ENCODE measurements at regions not wholly inside any gene's neighbourhood (a gene's known extent, or its start where the extent isn't known, plus 50 kb on each side); places are given as distances from the start of the nearest gene placed in this dataset.
"Not testable (repeated sequence)": the region's sequence is repeated elsewhere in the genome, so short reads cannot be mapped to it uniquely, and the experiment has no call there.

DNA sequence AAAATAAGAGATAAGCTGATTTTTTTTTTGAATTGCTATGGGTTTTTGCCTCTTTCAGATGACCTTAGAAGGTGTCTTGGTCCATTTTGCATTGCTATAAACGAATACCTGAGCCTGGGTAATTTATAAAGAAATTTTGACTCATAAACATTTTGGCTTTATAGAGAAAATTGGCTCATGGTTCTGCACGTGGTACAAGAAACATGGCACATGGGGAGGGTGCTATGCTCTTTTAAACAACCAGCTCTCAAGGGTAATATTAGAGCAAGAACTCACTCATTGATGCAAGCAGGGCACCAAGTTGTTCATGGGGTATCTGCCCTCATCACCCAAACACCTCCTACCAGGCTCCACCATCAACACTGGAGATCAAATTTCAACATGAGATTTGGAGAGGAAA lies 408.8 kb downstream of the NUP35 start:
- no peak for DNase-seq

DNA sequence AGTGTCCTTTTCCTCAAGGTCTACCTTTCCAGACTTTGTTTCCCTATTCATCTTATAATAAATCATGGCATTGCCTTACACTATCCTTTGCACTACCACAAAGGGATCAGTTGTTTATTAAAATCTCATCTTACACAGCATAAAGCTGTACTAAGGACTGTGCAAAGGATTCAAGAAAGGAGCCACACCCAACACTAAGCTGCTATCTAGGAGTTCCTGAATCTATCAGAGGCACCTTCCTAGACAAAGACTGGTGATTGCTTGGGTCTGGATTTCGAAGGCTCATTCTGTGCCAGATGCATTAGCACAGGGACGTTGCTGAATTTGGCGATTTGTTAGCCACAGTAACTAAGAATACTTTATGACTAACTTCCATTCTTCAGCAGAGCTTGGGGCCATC lies 412.0 kb downstream of the NUP35 start:
- DNase-seq, result no peak

DNA sequence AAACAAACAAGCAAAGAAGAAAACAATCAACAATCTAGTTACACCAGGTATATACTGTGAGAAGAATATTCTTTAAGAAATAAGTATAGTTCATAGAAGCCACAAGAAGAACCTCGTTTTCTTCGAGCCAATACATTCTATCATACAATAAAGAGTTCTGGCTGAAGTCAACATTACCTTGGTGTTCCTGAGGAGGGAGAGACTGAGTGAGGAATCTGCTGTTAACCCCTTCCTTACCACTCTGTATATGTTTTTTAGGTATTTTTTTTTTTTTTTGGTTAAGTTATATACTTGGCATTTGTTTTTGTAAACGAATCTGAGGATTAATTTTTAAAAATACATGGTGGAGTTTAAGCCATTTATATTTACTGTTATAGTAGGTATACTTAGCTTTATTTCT lies 412.5 kb downstream of the NUP35 start:
- DNase-seq, result no peak

DNA sequence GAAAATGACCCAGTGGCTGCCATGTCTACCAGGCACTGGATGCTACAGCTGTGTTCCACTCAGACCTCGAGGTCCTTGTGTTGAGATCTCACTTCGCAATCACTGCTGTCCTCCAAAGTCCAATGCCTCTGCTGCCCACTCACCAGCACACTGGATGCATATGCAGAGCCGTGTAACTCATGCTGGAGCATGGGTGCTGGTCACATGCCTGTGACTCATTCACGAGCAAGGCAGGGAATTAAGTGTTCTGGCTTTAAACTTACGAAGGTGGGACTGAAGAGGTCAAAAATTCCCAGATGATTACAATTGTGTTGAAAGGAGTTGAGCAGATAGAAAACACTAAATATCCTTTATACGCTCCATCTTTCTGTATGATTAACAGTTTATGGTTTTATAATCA lies 417.5 kb downstream of the NUP35 start:
- DNase-seq, result no peak

DNA sequence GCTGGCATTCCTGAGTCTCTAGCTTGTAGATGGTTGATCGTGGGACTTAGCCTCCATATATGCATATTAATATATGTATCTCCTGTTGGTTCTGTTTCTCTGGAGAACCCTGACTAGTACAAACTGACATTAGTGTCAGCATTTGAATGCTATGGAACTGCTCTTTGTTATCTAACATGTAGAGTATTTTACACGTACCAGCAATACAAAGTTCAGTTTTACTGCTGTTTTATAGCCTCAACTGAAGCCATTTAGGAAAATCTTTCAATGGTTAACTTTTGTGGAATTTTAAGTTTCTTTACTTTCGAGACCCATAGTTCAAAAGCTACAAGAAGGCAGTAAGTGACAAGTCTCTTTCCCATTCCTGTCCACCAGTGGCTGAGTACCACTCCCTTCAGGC lies 418.4 kb downstream of the NUP35 start:
- no peak for DNase-seq

DNA sequence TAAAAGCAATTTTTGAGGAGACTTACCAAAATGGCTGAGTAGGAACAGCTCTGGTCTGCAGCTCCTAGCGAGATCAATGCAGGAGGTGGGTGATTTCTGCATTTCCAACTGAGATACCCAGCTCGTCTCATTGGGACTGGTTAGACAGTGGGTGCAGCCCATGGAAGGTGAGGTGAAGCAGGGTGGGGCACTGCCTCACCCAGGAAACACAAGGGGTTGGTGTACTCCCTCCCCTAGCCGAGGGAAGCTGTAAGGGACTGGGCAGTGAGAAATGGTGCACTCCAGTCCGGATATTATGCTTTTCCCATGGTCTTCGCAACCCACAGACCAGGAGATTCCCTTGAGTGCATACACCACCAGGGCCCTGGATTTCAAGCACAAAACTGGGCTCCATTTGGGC lies 419.0 kb downstream of the NUP35 start:
- DNase-seq, result no peak

DNA sequence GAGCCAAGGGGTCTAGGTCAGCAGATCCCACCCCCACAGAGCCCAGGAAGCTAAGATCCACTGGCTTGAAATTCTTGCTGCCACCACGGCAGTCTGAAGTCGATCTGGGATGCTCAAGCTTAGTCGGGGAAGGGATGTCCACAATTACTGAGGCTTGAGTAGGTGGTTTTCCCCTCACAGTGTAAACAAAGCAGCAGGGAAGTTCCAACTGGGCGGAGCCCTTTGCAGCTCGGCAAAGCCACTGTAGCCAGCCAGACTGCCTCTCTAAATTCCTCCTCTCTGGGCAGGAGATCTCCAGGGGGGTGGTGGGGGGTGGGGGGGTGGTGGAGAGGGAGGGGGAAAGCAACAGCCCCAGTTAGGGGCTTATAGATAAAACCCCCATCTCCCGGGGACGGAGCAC lies 419.5 kb downstream of the NUP35 start:
- DNase-seq, result no peak

DNA sequence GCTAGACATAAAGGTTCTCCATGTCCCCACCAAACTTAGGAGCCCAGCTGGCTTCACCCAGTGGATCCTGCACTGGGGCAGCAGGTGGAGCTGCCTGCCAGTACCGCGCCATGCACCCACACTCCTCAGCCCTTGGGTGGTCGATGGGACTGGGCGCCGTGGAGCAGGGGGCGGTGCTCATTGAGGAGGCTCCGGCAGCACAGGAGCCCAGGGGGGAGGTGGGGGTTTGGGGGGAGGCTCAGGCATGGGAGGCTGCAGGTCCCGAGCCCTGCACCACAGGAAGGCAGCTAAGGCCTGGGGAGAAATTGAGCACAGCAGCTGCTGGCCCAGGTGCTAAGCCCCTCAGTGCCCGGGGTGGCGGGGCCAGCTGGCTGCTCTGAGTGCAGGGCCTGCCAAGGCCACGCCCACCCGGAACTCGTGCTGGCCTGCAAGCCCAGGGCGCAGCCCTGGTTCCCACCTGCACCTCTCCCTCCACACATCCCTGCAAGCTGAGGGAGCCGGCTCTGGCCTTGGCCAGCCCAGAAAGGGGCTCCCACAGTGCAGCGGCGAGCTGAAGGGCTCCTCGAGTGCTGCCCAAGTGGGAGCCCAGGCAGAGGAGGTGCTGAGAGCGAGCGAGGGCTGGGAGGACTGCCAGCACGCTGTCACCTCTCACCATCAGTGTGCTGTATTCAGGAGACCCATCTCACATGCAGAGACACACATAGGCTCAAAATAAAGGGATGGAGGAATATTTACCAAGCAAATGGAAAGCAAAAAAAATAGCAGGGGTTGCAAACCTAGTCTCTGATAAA lies 422.5 kb downstream of the NUP35 start:
- DNase-seq, result not testable (repeated sequence)

DNA sequence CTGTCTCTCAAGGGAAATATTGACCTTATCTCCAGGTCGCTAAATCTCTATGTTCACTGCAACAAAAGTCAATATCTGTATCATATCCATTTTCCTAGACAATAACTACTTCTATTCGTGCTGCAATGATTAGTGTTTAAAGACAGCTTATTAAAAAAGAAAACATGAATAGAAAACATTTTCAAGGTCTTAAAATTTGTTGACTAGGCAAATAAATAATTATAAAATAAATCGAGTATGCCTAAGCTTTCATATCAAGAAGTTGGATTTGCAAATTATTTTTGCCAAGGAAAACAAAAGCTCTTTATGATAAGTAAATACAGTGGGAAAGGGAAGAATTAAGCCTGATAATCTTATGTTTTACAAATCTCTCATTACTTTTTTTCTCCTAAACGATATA lies 428.5 kb downstream of the NUP35 start:
- DNase-seq, result no peak

DNA sequence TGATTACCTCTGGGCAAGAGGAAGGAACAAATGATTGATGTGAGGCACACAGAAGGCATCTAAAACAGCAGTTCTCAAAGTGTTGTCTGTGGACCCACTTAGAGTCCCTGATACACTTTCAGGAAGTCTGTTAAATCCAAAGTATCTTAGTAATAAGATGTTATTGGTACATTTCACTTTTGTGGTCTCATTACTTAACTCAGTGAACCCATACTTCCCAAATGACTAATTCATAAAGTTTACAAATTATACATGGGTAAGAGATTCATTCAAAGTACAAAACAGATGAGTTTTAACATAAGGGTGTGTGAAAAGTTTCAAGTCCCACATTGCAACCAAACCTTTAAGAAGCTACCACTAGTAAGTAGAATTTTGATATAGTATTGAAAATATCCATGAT lies 440.5 kb downstream of the NUP35 start:
- no peak for DNase-seq

DNA sequence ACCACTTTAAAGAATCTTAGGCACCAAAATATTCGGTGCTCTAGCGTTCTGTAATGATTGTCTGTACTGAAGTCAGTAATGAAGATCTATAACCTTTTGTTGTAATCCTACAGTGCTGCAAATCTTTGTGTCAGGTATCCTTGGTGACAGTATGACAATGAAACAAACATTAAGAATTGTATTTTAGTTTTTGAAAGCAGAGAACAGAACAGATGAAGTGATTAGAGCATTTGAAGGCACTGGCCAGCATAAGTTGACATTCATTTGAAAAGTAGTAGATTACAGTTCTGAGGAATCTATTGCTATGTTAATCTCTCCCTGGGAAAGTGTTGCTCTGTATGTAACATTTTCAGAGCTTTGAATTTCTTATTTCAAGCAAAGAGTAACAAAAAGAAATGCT lies 451.2 kb downstream of the NUP35 start:
- no peak for DNase-seq

DNA sequence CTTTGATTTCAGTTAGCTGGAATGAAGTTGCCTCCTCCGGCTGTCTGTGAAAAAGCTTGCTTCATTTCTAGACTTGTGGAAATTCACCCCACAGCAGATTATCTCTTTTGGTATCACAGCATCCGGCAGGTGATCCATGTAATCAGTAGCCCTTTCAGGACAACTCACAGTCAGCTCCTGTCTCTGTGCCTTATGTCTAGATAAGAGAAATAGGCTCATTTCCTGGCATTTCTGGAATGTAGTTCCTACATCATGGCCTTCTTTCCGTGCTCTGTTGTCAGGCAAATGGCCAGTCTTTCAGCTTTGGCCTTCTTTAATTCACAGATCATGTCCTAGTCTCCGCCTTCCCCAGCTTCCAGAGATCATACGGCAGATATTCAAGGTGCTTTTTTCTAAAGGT lies 455.4 kb downstream of the NUP35 start:
- no peak for DNase-seq

DNA sequence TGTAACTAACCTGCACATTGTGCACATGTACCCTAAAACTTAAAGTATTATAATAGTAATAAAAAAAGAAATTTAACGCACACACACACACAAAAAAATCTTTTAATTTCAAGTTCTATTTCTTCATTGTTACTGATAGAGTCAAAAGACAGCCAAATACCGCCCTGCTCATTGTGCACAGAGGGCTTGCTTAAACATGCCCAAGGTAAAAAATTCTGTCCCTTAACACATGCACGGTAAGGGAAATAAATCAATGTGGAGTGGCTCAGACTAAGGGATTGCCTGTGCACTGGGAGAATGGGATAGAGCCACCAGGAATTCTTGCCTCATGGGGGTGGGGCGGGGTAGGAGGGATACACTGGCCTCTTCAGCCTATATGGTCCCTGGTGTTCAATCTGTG lies 468.0 kb downstream of the NUP35 start:
- DNase-seq, result no peak

DNA sequence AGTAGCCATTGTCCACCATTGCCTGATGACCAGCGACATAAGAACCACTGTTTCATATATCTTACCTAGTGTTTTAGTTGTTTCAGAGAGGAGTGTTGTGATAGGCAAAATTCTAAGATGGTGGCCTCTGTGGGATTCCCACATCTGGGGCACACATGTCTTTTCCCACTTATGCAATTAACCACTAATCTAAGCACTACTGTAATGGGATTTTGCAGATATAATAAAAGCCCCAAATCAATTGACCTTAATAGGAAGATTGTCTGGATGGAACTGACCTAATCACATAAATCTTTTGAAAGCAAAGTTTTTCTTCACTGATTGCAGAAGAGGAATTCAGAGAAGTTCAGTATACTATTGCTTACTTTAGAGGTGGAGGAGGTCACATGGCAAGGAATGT lies 469.9 kb downstream of the NUP35 start:
- no peak for DNase-seq

DNA sequence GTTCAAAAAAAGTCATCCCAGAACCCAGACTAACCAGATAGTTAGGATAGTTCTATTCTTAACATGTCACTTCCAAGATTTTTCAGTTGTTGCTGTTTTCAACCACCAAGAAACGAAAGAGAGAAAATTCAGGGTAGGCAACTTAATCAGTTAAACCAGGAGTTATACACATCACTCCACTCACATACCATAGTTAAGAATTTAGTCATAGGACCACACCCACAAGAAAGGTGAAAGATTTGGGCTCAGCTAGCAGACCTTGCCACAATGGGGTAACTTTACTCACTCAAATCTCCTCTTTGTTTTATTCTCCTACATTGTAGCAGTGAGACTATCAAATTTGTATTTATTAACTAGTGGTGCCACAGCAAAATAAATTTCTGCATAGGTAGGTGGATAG lies 473.6 kb downstream of the NUP35 start:
- DNase-seq, result no peak

DNA sequence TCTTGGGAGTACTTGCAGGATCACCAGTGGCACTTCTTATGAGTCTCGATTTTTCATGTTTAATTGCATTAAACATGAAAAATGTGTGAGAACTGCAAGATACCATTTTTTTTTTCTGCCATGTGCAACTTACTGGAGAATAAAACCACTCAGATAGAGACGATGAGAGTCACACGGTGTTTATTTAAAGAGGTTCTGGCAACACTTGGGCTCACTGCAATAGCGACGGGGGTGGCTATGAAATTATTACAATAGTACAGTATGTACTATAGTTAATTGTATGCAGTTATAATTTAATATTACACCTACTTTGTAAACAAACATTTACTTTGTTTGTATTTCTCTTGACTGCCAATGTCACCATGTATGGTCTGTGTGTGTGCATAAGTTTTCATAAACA lies 479.8 kb downstream of the NUP35 start:
- no peak for DNase-seq

DNA sequence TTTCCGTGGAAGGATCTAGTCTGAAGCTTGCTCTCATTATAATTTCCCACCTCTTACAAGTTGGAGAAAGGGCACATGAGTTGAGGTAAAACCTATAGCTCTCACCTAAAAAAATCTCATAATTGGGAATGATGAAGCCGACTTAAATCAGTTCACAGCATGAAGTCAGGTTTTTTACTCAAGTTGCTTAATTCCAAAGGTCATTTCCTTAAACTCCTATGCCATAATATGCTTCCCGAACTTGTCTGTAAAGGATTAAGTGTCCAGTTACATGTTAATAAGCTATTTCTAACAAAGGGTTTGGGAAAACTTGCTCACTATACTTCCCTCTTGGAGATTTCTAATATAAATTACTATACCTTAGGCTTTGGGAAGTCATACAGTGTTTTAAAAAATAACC lies 481.2 kb downstream of the NUP35 start:
- no peak for DNase-seq

DNA sequence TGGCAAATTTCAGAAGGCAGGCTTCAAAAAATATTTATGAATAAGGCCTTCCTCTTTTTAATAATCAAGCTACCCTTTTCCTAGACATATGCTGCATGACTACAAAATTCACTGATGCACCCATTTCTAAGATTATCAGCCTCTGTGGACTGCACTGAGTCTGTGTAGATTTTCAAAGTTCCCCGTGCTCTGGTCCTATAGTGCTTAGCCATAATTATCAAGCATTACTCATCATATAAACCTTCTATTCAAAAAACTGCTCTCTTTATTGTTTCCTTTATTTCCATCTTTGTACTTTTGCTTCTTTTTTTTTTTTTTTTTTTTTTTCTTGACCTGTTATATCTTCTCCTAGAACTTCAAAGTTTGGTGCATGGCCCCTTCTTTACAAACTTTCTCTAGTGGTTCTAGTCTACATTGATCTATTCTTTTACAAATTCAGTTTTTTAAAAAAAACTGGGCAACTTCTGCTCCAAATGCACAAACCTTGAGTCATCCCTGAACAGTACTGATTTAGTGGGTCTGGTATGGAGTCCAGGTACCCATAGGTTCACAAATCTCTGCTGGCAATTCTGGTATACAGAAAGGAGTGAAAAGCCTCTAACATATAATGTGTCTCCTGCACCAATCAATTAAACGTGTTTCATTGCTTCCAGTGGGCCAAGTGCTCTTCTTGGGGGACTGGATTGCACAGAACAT lies 481.9 kb downstream of the NUP35 start:
- DNase-seq, result no peak

DNA sequence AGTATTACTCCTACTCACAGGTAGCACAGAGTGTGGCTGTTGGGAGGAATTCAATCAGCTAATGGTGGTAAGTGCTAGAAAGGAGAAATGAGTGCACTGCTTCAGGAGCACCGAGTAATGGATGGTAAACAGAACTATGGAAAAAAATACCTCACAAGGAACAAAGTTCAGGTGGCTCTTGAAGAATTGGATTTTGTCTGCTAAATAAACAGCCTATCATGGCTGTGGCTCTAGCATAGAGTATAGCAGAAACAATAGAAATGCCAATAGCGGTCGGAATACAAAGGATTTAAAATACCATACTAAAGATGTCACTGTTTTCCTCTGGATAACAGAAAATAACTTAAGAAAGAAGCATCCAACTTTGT lies 482.5 kb downstream of the NUP35 start:
- DNase-seq, result no peak

DNA sequence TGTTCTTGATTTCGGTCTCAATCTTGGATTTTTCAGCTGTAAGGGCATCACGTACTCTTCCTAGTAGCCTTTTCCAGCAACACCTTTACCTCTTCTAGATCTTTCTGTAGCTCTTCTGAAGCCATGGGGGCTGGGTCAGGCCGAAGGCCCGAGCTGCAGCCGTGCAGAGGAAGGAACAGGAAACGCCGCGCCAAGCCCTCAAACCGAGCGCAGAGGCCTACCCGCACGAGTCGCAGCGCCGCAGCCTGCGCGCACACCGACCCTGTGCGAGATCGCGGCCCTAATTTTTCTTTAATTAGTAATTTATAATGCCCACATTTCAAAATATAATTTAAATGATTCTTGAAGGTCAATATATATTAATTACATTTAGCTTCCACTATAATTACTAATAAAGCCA lies 483.8 kb downstream of the NUP35 start:
- no peak for DNase-seq

DNA sequence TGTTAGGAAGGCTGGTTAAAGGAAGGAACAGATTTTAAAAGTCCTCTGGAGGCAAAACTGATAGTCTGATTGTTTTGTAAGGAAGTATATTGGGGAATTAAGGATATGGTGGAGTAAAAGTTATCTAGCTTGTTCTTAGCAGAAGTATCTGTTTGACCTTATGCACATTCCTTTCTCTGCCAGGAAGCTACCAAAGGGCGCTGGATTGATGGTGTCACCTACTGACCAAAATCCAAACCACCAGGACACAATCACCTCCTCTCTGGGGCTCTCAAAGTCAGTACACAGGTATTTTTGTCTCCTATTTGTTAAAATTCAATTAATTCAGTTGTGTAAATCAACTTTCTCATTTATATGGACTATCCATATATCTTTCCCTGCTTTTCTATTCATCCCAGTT lies 484.5 kb downstream of the NUP35 start:
- no peak for DNase-seq

DNA sequence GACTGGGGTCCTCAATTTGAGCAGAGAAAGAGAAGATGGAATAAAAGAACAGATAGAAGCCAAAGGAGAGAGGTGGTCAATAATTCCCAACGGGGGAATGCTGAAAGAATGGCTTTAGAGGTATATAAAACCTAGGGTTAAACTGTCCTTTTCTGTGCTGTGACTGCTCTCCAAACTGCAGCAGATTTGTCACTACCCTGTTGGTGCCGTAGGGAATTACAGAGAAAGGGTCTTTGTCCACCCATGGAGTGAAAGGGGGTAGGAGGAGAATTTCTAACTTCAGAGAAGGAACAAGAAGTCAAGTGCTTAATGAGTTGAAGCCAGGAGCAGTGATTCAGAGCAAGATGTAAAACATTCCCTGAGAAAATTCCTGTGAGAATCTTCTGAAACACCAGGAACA lies 486.5 kb downstream of the NUP35 start:
- DNase-seq, result no peak

DNA sequence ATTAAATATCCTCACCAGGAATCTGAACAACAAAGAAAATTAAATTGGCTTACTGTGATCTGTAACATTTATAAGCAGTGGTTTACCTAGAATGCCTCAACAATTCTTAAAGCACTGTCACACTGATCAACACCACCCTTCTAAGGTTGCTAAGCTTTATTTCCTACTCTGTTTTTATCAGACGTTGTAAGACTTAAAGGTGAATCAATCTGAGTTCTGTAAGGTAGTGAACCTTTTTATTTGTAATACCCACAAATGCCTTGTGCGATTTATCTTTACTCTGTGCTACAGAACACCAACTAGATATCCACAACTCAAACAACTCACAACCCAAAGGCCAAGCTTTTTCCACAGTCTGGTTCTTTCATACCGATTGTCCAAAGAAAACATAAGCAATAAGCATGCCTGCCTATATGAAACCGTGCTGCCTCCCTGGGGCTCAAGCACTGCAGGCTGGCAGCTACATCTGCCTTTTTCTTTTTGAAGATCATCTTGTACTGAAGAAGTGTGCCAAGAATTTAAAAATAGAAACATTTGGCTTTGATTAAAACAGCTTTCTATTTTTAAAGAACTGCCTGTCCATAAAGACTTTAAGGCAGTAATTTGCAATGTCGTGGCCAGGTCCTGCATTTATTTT lies 490.7 kb downstream of the NUP35 start:
- DNase-seq, result peak; percentile 7

DNA sequence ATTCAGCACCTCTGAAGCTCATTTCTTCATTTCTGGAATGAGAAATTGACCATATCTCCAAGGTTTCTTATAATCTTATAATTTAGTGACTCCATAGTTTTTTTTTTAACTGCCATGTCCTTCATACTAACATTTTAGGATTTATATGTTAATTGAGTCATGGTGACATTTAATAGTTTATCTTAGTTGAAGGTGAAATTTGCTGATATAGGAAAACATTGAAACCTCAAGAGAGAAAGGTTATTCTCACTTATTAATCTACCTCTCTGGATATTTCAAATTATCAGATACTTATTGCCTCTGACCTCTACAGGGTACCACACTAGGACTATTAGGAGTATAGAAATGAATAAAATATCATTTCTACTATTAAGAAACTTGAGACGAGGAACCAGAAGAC lies 499.0 kb downstream of the NUP35 start:
- no peak for DNase-seq

All from occipital lobe (tissue), 1 donor.